ENCODE measurements at regions not wholly inside any gene's neighbourhood (a gene's known extent, or its start where the extent isn't known, plus 50 kb on each side); places are given as distances from the start of the nearest gene placed in this dataset.

GRCh38 chr9:107064378-107064777, 201.4 kb downstream of the ZNF462 start:
- TF ChIP-seq, protein P1, sequence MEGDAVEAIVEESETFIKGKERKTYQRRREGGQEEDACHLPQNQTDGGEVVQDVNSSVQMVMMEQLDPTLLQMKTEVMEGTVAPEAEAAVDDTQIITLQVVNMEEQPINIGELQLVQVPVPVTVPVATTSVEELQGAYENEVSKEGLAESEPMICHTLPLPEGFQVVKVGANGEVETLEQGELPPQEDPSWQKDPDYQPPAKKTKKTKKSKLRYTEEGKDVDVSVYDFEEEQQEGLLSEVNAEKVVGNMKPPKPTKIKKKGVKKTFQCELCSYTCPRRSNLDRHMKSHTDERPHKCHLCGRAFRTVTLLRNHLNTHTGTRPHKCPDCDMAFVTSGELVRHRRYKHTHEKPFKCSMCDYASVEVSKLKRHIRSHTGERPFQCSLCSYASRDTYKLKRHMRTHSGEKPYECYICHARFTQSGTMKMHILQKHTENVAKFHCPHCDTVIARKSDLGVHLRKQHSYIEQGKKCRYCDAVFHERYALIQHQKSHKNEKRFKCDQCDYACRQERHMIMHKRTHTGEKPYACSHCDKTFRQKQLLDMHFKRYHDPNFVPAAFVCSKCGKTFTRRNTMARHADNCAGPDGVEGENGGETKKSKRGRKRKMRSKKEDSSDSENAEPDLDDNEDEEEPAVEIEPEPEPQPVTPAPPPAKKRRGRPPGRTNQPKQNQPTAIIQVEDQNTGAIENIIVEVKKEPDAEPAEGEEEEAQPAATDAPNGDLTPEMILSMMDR (conservative IDR thresholded peaks at IDR 0.05 in 1 of 2, IDR thresholded peaks at IDR 0.05 in 1 of 2; ENCODE audit: low read depth in 1 of 2, low read length in 2 of 2): no peak
- no peak for TF ChIP-seq EZH2 (IDR thresholded peaks at IDR 0.05; ENCODE audit: low read length, missing control alignments)
